Stomach smooth muscle (tissue), 2 donors: ENCODE measurements at regions not wholly inside any gene's neighbourhood (a gene's known extent, or its start where the extent isn't known, plus 50 kb on each side); places are given as distances from the start of the nearest gene placed in this dataset.

Experiments used
- H3K27ac ChIP-seq: one replicate; pipeline ENCODE4 v1.7.0; 2013; ENCODE audit warnings: mild to moderate bottlenecking, low read length, inconsistent platforms
- H3K27me3 ChIP-seq, 2 donors: one replicate each; pipeline ENCODE4 v1.7.0; 2013; ENCODE audit warnings: low read length in 2 of 2; ENCODE audit not compliant: insufficient read depth in 2 of 2, control insufficient read depth in 1 of 2
- H3K36me3 ChIP-seq, 2 donors: one replicate each; pipeline ENCODE4 v1.7.0; 2013; ENCODE audit warnings: low read length in 2 of 2; ENCODE audit not compliant: control insufficient read depth in 2 of 2, insufficient read depth in 2 of 2
- H3K4me1 ChIP-seq: one replicate; pipeline ENCODE4 v1.7.0; 2013; ENCODE audit warnings: low read length; ENCODE audit not compliant: control insufficient read depth, insufficient read depth
- H3K4me3 ChIP-seq, 2 donors: one replicate each; pipeline ENCODE4 v1.7.0; 2013; ENCODE audit warnings: low read length in 2 of 2
- H3K9ac ChIP-seq, 2 donors: one replicate each; pipeline ENCODE4 v1.7.0; 2013; ENCODE audit warnings: low read length in 2 of 2, mild to moderate bottlenecking in 1 of 2
- H3K9me3 ChIP-seq, 2 donors: one replicate each; pipeline ENCODE4 v1.7.0; 2013; ENCODE audit warnings: low read length in 2 of 2; ENCODE audit not compliant: control insufficient read depth in 2 of 2
- donor health status: healthy.
- donor health status: Pancreatic carcinoma.

- Histone ChIP-seq H3K9ac (no peak overlapping the region), H3K4me1 (no peaks in the 10 kb centered on the region), H3K27me3 (no peaks in the 10 kb centered on the region), H3K36me3 (no peaks in the 10 kb centered on the region), H3K4me3 (no peak overlapping the region), H3K9me3 (peaks cover 2 to 24% of the 10 kb centered on the region in 2 donors), H3K27ac (no peak overlapping the region)
Observed at GRCh38 chr4:123288309-123289025, 108.1 kb upstream of the SPRY1 start.

- no peaks in the 10 kb centered on the region for H3K36me3 ChIP-seq
- H3K4me3 ChIP-seq, result no peak overlapping the region
- H3K4me1 ChIP-seq, result no peaks in the 10 kb centered on the region
- no peak overlapping the region for H3K27ac ChIP-seq
- H3K9ac ChIP-seq, result no peak overlapping the region
- H3K27me3 ChIP-seq, result no peaks in the 10 kb centered on the region
- H3K9me3 ChIP-seq, result peaks cover 6 to 24% of the 10 kb centered on the region in 2 donors
Observed at GRCh38 chr4:123291329-123291728, 105.3 kb upstream of the SPRY1 start.

- H3K36me3 ChIP-seq, result no peaks in the 10 kb centered on the region
- H3K9me3 ChIP-seq, result peaks cover 3 to 4% of the 10 kb centered on the region in 2 donors
- no peaks in the 10 kb centered on the region for H3K4me1 ChIP-seq
- H3K9ac ChIP-seq, result no peak overlapping the region
- H3K27ac ChIP-seq, result no peak overlapping the region
- H3K27me3 ChIP-seq, result no peaks in the 10 kb centered on the region
- no peak overlapping the region for H3K4me3 ChIP-seq
Observed at GRCh38 chr4:123297836-123298235, 98.8 kb upstream of the SPRY1 start.

GRCh38 chr4:123298261-123298660, 98.3 kb upstream of the SPRY1 start:
- Histone ChIP-seq H3K36me3 (no peaks in the 10 kb centered on the region), H3K27ac (no peak overlapping the region), H3K27me3 (no peaks in the 10 kb centered on the region), H3K9me3 (peaks cover 0 to 4% of the 10 kb centered on the region in 2 donors), H3K4me3 (no peak overlapping the region), H3K4me1 (no peaks in the 10 kb centered on the region), H3K9ac (no peak overlapping the region)

GRCh38 chr4:123298801-123299200, 97.8 kb upstream of the SPRY1 start:
- Histone ChIP-seq H3K9me3 (peaks cover 0 to 4% of the 10 kb centered on the region in 2 donors), H3K27ac (no peak overlapping the region), H3K4me1 (no peaks in the 10 kb centered on the region), H3K36me3 (no peaks in the 10 kb centered on the region), H3K4me3 (no peak overlapping the region), H3K9ac (no peak overlapping the region), H3K27me3 (no peaks in the 10 kb centered on the region)

- H3K27me3 ChIP-seq, result no peaks in the 10 kb centered on the region
- H3K4me3 ChIP-seq, result no peak overlapping the region
- no peak overlapping the region for H3K27ac ChIP-seq
- no peak overlapping the region for H3K9ac ChIP-seq
- peaks cover 0 to 4% of the 10 kb centered on the region in 2 donors for H3K9me3 ChIP-seq
- H3K36me3 ChIP-seq, result no peaks in the 10 kb centered on the region
- H3K4me1 ChIP-seq, result no peaks in the 10 kb centered on the region
Observed at GRCh38 chr4:123299212-123299691, 97.3 kb upstream of the SPRY1 start.

- H3K4me3 ChIP-seq, result no peak overlapping the region
- no peak overlapping the region for H3K27ac ChIP-seq
- no peaks in the 10 kb centered on the region for H3K36me3 ChIP-seq
- H3K9ac ChIP-seq, result no peak overlapping the region
- no peaks in the 10 kb centered on the region for H3K9me3 ChIP-seq
- no peaks in the 10 kb centered on the region for H3K27me3 ChIP-seq
- no peaks in the 10 kb centered on the region for H3K4me1 ChIP-seq
Observed at GRCh38 chr4:123300222-123301039, 96.2 kb upstream of the SPRY1 start.

- Histone ChIP-seq H3K27ac (no peak overlapping the region), H3K27me3 (no peaks in the 10 kb centered on the region), H3K4me3 (no peak overlapping the region), H3K9ac (no peak overlapping the region), H3K4me1 (no peaks in the 10 kb centered on the region), H3K9me3 (no peaks in the 10 kb centered on the region), H3K36me3 (no peaks in the 10 kb centered on the region)
Observed at GRCh38 chr4:123301923-123302322, 94.7 kb upstream of the SPRY1 start.

GRCh38 chr4:123304151-123304964, 92.2 kb upstream of the SPRY1 start:
- H3K9ac ChIP-seq, result no peak overlapping the region
- no peaks in the 10 kb centered on the region for H3K36me3 ChIP-seq
- no peaks in the 10 kb centered on the region for H3K4me1 ChIP-seq
- no peaks in the 10 kb centered on the region for H3K27me3 ChIP-seq
- no peak overlapping the region for H3K27ac ChIP-seq
- no peaks in the 10 kb centered on the region for H3K9me3 ChIP-seq
- no peak overlapping the region for H3K4me3 ChIP-seq

- Histone ChIP-seq H3K27ac (no peak overlapping the region), H3K27me3 (no peaks in the 10 kb centered on the region), H3K9ac (no peak overlapping the region), H3K36me3 (no peaks in the 10 kb centered on the region), H3K4me3 (no peak overlapping the region), H3K9me3 (no peaks in the 10 kb centered on the region), H3K4me1 (no peaks in the 10 kb centered on the region)
Observed at GRCh38 chr4:123305736-123306135, 90.9 kb upstream of the SPRY1 start.
